ENCODE measurements at regions not wholly inside any gene's neighbourhood (a gene's known extent, or its start where the extent isn't known, plus 50 kb on each side); places are given as distances from the start of the nearest gene placed in this dataset.

DNA sequence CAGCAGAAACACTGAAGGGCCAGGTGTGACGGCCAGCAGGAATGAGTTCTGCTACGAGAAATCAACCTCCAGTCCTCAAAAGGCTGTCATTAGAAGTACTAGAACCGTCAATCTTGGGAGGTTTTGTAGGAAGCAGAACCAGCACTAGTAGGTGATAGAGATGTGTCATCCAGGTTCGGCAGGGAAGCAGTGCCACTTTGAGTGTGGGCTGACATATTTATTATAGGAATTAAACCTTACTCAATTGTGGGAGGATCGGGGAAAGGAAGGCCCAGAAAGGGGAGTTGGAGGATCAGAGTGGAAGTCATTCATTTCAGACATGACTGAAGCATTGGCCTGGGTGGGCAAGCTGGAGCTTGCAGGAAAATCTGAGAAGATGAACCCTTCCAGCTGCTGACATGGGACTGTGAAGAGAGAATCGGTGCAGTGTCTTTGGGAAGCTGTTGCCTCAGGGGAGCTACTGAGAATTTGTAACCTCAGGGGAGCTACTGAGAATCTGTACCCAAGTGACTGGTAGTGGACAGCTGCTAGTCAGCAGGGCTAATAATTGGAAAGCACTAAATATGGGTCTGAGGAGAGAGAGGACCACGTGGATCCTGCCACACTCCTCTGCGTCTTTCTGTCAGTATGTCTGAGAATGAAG is 177.4 kb downstream of the SPRY1 start:
- Histone ChIP-seq H3K9ac (ENCODE audit: low read length) (no peak overlapping the region), H4K20me1 (ENCODE audit: insufficient read depth) (no peaks in the 10 kb centered on the region), H3K27ac (ENCODE audit: low read length) (no peak overlapping the region), H3K79me2 (replicated peaks; ENCODE audit: insufficient read depth, low read length) (no peaks in the 10 kb centered on the region), H3K4me3 (ENCODE audit: low read length) (no peak overlapping the region), H2AFZ (ENCODE audit: low read depth, low read length) (no peak overlapping the region), H3K4me2 (ENCODE audit: low read length) (no peak overlapping the region), H3K9me2 (ENCODE audit: insufficient read depth, low read length) (no peaks in the 10 kb centered on the region), H3K27me3 (ENCODE audit: insufficient read depth, low read depth, low read length) (no peaks in the 10 kb centered on the region), H3F3A (ENCODE audit: insufficient read depth, low read length, poor library complexity, severe bottlenecking) (no peaks in the 10 kb centered on the region), H3K9me3 (ENCODE audit: low read length) (no peaks in the 10 kb centered on the region), H3K36me3 (ENCODE audit: insufficient read depth, low read length) (no peaks in the 10 kb centered on the region)
- TF ChIP-seq TAF1 (IDR thresholded peaks at IDR 0.05; ENCODE audit: low read depth) (no peak), EZH2 (IDR thresholded peaks at IDR 0.05; ENCODE audit: borderline replicate concordance, insufficient read depth, low read length, poor library complexity, severe bottlenecking) (no peak), MXI1 (conservative IDR thresholded peaks at IDR 0.05; ENCODE audit: poor library complexity, severe bottlenecking) (no peak), EP300 (conservative IDR thresholded peaks at IDR 0.05; ENCODE audit: poor library complexity, severe bottlenecking) (no peak), RAD21 (conservative IDR thresholded peaks at IDR 0.05) (no peak), POLR2AphosphoS5 (IDR thresholded peaks at IDR 0.05) (no peak), SMC3 (conservative IDR thresholded peaks at IDR 0.05; ENCODE audit: poor library complexity) (no peak)
- TF ChIP-seq, protein P1, sequence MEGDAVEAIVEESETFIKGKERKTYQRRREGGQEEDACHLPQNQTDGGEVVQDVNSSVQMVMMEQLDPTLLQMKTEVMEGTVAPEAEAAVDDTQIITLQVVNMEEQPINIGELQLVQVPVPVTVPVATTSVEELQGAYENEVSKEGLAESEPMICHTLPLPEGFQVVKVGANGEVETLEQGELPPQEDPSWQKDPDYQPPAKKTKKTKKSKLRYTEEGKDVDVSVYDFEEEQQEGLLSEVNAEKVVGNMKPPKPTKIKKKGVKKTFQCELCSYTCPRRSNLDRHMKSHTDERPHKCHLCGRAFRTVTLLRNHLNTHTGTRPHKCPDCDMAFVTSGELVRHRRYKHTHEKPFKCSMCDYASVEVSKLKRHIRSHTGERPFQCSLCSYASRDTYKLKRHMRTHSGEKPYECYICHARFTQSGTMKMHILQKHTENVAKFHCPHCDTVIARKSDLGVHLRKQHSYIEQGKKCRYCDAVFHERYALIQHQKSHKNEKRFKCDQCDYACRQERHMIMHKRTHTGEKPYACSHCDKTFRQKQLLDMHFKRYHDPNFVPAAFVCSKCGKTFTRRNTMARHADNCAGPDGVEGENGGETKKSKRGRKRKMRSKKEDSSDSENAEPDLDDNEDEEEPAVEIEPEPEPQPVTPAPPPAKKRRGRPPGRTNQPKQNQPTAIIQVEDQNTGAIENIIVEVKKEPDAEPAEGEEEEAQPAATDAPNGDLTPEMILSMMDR (IDR thresholded peaks at IDR 0.05; ENCODE audit: poor library complexity, severe bottlenecking): no peak
- TF ChIP-seq, protein P2, sequence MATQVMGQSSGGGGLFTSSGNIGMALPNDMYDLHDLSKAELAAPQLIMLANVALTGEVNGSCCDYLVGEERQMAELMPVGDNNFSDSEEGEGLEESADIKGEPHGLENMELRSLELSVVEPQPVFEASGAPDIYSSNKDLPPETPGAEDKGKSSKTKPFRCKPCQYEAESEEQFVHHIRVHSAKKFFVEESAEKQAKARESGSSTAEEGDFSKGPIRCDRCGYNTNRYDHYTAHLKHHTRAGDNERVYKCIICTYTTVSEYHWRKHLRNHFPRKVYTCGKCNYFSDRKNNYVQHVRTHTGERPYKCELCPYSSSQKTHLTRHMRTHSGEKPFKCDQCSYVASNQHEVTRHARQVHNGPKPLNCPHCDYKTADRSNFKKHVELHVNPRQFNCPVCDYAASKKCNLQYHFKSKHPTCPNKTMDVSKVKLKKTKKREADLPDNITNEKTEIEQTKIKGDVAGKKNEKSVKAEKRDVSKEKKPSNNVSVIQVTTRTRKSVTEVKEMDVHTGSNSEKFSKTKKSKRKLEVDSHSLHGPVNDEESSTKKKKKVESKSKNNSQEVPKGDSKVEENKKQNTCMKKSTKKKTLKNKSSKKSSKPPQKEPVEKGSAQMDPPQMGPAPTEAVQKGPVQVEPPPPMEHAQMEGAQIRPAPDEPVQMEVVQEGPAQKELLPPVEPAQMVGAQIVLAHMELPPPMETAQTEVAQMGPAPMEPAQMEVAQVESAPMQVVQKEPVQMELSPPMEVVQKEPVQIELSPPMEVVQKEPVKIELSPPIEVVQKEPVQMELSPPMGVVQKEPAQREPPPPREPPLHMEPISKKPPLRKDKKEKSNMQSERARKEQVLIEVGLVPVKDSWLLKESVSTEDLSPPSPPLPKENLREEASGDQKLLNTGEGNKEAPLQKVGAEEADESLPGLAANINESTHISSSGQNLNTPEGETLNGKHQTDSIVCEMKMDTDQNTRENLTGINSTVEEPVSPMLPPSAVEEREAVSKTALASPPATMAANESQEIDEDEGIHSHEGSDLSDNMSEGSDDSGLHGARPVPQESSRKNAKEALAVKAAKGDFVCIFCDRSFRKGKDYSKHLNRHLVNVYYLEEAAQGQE (IDR thresholded peaks at IDR 0.05; ENCODE audit: borderline replicate concordance): no peak

DNA sequence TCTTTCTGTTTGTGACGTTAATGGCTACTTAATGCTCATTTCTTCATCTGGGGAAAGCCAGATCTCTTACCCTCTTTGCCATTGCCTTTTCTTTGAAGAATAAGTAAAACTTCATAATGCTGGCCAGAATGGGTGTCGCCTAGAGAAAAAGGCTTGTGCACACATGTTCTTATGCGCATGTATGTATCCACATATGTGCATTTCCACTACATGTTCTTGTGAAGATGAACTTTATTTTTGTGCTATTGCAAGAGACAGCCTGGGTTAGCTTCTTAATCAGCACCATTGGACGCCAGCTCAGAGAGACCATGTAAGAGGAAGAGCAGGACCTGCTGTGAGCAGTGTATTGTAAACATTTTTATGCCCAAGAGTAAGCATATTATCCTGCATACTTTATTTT is 178.7 kb downstream of the SPRY1 start:
- no peaks in the 10 kb centered on the region for H4K20me1 ChIP-seq (ENCODE audit: insufficient read depth)
- H3K36me3 ChIP-seq (ENCODE audit: insufficient read depth, low read length): no peaks in the 10 kb centered on the region
- no peaks in the 10 kb centered on the region for H3K79me2 ChIP-seq (replicated peaks; ENCODE audit: insufficient read depth, low read length)
- H3K4me3 ChIP-seq (ENCODE audit: low read length): no peak overlapping the region
- H2AFZ ChIP-seq (ENCODE audit: low read depth, low read length): no peak overlapping the region
- H3K9ac ChIP-seq (ENCODE audit: low read length): no peak overlapping the region
- H3K27ac ChIP-seq (ENCODE audit: low read length): no peak overlapping the region
- H3K27me3 ChIP-seq (ENCODE audit: insufficient read depth, low read depth, low read length): no peaks in the 10 kb centered on the region
- no peaks in the 10 kb centered on the region for H3F3A ChIP-seq (ENCODE audit: insufficient read depth, low read length, poor library complexity, severe bottlenecking)
- TF ChIP-seq EP300 (conservative IDR thresholded peaks at IDR 0.05; ENCODE audit: poor library complexity, severe bottlenecking) (no peak), POLR2AphosphoS5 (IDR thresholded peaks at IDR 0.05) (no peak), RAD21 (conservative IDR thresholded peaks at IDR 0.05) (no peak), MXI1 (conservative IDR thresholded peaks at IDR 0.05; ENCODE audit: poor library complexity, severe bottlenecking) (no peak), EZH2 (IDR thresholded peaks at IDR 0.05; ENCODE audit: borderline replicate concordance, insufficient read depth, low read length, poor library complexity, severe bottlenecking) (no peak), SMC3 (conservative IDR thresholded peaks at IDR 0.05; ENCODE audit: poor library complexity) (no peak)
- TF ChIP-seq, protein P1 (IDR thresholded peaks at IDR 0.05; ENCODE audit: poor library complexity, severe bottlenecking): no peak
- TF ChIP-seq, protein P2 (IDR thresholded peaks at IDR 0.05; ENCODE audit: borderline replicate concordance): no peak
- no peaks in the 10 kb centered on the region for H3K9me2 ChIP-seq (ENCODE audit: insufficient read depth, low read length)
- H3K9me3 ChIP-seq (ENCODE audit: low read length): no peaks in the 10 kb centered on the region
- H3K4me2 ChIP-seq (ENCODE audit: low read length): no peak overlapping the region

Data from neural cell (in vitro differentiated cells).